Lower lobe of right lung (tissue), 2 donors: ENCODE measurements at regions not wholly inside any gene's neighbourhood (a gene's known extent, or its start where the extent isn't known, plus 50 kb on each side); places are given as distances from the start of the nearest gene placed in this dataset.

Experiments
- ATAC-seq, 2 donors: fragments of 200-7000 bp; cut with Tn5 transposase; one replicate each; pipeline ENCODE4 v1.9.1; 2020 to 2022; ENCODE audit warnings: mild to moderate bottlenecking in 2 of 2, moderate library complexity in 2 of 2
- DNase-seq: peaks from one replicate; pipeline ENCODE4 v3.0.0-alpha.2; 2020
- H3K27ac ChIP-seq: fragments of 200-600 bp; one replicate; pipeline ENCODE4 v1.8.0; 2022
- H3K27me3 ChIP-seq: fragments of 200-600 bp; one replicate; pipeline ENCODE4 v1.8.0; 2022; ENCODE audit warnings: low read depth
- H3K36me3 ChIP-seq: fragments of 200-600 bp; one replicate; pipeline ENCODE4 v1.8.0; 2022; ENCODE audit warnings: mild to moderate bottlenecking
- H3K4me1 ChIP-seq: fragments of 200-600 bp; one replicate; pipeline ENCODE4 v1.8.0; 2022
- H3K4me3 ChIP-seq: fragments of 200-600 bp; one replicate; pipeline ENCODE4 v1.8.0; 2022; ENCODE audit warnings: mild to moderate bottlenecking
- H3K9me3 ChIP-seq: fragments of 200-600 bp; one replicate; pipeline ENCODE4 v1.8.0; 2022
- CTCF ChIP-seq: fragments of 200-600 bp; IDR thresholded peaks from one replicate; pipeline ENCODE4 v1.8.0; 2022; ENCODE audit warnings: antibody characterized with exemption, mild to moderate bottlenecking
- intact Hi-C: fragments of 100-400 bp; cut with DNase I; formaldehyde crosslinking; loops from one replicate; pipeline ENCODE4 v1.11.0; 2022
- donor health status: DM: no; HTN: yes; CAD: no; lungs with severe emphysema.

- TF ChIP-seq CTCF: no peak
- Histone ChIP-seq H3K27ac (no peak overlapping the region), H3K4me1 (no peaks in the 10 kb centered on the region), H3K36me3 (no peaks in the 10 kb centered on the region), H3K4me3 (no peak overlapping the region), H3K9me3 (no peaks in the 10 kb centered on the region), H3K27me3 (no peaks in the 10 kb centered on the region)
- intact Hi-C loops: no loop called here
- ATAC-seq: no peak
- DNase-seq: no peak
These were observed 120.9 kb downstream of the MN1 start for GRCh38 chr22:27680636-27681035.

- Histone ChIP-seq H3K27ac (no peak overlapping the region), H3K4me3 (no peak overlapping the region), H3K4me1 (no peaks in the 10 kb centered on the region), H3K9me3 (no peaks in the 10 kb centered on the region), H3K27me3 (no peaks in the 10 kb centered on the region), H3K36me3 (no peaks in the 10 kb centered on the region)
- intact Hi-C loops: no loop called here
- DNase-seq (no peak), ATAC-seq (peak; percentile 56 to 57)
- no peak for TF ChIP-seq CTCF
These were observed 120.5 kb downstream of the MN1 start for GRCh38 chr22:27681037-27681436.

GRCh38 chr22:27682437-27682836, 119.1 kb downstream of the MN1 start:
- H3K27ac ChIP-seq: no peak overlapping the region
- no peak for TF ChIP-seq CTCF
- no peak for DNase-seq
- H3K9me3 ChIP-seq: no peaks in the 10 kb centered on the region
- intact Hi-C loops: no loop called here
- no peaks in the 10 kb centered on the region for H3K4me1 ChIP-seq
- H3K4me3 ChIP-seq: no peak overlapping the region
- H3K27me3 ChIP-seq: no peaks in the 10 kb centered on the region
- H3K36me3 ChIP-seq: no peaks in the 10 kb centered on the region
- no peak for ATAC-seq

DNA sequence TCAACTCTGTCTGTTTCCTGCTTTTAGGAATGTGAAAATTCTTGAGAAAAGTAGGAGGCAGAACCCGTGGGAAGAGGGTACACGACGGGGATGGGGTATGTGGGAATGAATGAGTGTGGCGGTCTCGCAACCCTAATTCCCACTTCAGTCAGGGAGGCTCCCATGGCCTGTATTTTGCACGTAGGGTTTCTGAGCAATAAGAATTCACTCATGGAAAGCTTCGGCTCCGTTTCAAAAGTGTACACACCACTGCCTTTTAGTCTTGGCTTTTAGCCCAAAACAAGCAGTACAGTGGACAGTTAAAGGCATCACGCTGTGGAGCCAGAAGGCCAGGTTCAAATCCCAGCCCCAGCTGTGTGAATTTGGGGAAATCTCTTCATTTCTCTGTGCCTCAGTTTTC, 116.7 kb downstream of the MN1 start:
- no peaks in the 10 kb centered on the region for H3K4me1 ChIP-seq
- intact Hi-C loops: no loop called here
- H3K27me3 ChIP-seq: no peaks in the 10 kb centered on the region
- ATAC-seq (no peak), DNase-seq (no peak)
- TF ChIP-seq CTCF: no peak
- H3K27ac ChIP-seq: no peak overlapping the region
- H3K9me3 ChIP-seq: peaks cover 3% of the 10 kb centered on the region
- no peak overlapping the region for H3K4me3 ChIP-seq
- no peaks in the 10 kb centered on the region for H3K36me3 ChIP-seq

DNA sequence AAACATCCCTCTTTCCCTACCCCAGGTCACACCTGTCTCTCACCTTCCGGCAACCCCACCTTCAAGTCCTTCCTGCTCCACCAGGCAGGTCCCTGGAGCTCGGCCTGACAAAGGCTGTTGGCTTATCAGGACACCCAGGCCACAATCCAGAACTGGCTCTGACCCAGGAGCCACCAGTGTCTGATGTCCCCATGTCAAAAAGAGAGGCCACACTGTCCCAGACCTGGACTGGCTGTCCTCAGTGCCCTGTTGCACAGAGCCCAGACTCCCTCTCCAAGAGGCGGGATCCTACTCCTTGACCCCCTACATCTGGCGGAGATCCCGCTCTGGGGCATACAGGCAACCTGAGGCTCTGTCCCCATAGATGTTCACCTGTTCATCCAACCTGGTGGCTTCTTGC, 116.0 kb downstream of the MN1 start:
- no peak overlapping the region for H3K4me3 ChIP-seq
- DNase-seq (no peak), ATAC-seq (no peak)
- H3K4me1 ChIP-seq: no peaks in the 10 kb centered on the region
- peaks cover 3% of the 10 kb centered on the region for H3K9me3 ChIP-seq
- no peaks in the 10 kb centered on the region for H3K36me3 ChIP-seq
- intact Hi-C loops: no loop called here
- H3K27ac ChIP-seq: no peak overlapping the region
- H3K27me3 ChIP-seq: no peaks in the 10 kb centered on the region
- no peak for TF ChIP-seq CTCF

- ATAC-seq (no peak), DNase-seq (no peak)
- Histone ChIP-seq H3K4me1 (no peaks in the 10 kb centered on the region), H3K27me3 (no peaks in the 10 kb centered on the region), H3K27ac (no peak overlapping the region), H3K36me3 (no peaks in the 10 kb centered on the region), H3K9me3 (peaks cover 3% of the 10 kb centered on the region), H3K4me3 (no peak overlapping the region)
- TF ChIP-seq CTCF: no peak
- intact Hi-C loops: no loop called here
These were observed 115.6 kb downstream of the MN1 start for GRCh38 chr22:27685970-27686369.
